ENCODE measurements at regions not wholly inside any gene's neighbourhood (a gene's known extent, or its start where the extent isn't known, plus 50 kb on each side); places are given as distances from the start of the nearest gene placed in this dataset.

DNA sequence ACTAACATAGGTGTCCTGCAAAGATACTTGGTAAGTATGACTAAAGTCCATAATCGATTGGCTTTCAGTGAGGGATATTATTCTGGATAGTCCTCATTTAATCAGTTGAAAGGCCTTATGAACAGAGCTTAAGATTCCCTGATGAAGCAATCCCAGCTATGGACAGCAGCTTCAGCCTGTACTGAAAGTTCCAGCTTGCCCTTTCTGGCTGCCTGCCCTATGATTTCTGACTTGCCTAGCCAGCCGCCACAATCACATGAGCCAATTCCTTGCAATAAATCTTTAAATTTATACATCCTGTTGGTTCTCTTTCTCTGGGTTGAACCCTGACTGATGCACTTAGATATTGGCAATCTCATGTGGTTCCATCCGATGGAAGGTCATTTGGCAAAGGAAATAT lies 759.0 kb upstream of the API5 start:
- in situ Hi-C loops (cut with HindIII; ENCODE audit: low sequenced_read_pairs): no loop called here

DNA sequence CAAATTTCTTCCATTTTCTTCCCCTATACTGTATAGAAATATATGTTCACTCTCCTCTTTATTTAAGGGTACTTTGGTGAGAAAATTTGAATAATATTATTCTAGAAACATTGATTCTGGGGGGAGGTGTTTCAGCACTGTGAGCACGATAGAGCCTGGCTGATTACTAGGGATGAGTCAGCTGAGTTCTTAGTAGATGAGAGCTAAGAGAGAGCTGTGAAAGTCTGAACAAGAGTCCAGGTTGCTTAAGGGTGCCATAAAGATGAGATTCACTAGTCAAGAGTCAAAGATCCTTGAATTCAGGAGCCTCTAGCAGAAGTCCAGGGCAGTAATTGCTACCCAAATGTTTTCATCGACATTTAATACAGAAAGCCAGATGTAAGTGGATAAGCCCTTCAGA lies 756.6 kb upstream of the API5 start:
- in situ Hi-C loops (cut with HindIII; ENCODE audit: low sequenced_read_pairs): no loop called here

DNA sequence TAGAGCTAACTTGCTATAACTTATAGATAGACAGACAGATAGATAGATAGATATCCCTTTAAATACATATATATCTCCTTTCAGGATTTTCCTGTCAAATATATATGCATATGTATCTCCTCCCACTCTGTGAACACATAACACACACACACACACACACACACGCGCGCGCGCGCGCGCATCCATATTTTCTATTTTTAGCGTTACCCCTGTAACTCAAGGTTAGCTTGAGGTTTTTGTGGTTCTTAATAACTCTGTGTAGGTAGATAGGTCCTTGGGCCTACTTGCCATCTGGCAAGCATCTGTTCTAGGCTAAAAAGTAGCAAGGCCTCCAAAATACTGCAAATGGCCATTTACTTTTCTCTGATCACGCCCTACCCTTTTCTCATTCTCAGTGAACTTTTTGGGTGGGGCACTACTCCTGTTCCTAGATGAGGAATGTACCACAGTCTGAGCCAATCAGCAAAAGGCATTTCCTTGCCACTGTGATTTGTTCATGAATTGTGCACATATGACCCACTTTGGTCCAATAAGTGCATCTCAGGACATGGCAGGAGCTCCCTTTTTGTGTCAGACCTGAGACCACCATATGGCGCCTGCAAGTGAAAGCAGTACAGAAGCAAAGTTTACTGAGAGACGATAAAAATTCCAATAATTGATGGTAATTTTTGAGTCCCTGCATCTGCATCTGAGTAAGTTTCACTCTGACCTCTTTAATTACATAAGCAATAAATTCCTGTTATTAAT lies 740.5 kb upstream of the API5 start:
- in situ Hi-C loops (cut with HindIII; ENCODE audit: low sequenced_read_pairs): no loop called here

DNA sequence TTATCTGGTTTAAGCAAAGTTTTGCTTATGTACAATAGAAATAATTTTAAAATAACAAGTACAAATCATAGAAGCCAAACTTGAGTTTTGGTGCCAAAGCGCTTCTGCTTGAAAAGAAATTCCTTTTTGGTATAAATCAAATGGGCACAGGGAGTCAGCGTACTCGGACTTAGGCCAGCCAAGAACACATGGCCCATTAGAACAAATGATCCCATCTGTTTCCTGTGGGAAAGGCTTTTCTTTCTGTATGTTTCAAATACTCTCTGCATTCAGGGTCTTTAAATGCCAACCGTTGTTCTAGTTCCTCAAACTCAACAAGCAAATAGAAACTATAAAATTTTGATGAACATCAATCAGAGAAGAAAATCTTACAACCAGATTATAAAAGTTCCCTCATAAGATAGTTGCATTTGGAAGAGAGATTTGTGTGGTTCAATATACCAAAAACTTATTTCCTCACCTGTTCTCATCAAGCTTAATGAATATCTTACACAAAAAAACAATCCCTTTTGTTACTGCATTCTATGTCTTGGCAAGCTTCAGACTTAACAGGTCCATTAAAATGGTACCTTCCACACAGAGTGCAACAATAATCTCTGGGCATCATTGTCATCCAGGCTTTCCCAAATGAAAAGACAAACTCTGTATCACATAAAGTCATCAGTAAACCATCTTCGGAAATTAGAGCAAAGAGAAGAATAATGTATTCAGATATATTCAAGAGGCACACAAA lies 739.8 kb upstream of the API5 start:
- in situ Hi-C loops (cut with HindIII; ENCODE audit: low sequenced_read_pairs): no loop called here

DNA sequence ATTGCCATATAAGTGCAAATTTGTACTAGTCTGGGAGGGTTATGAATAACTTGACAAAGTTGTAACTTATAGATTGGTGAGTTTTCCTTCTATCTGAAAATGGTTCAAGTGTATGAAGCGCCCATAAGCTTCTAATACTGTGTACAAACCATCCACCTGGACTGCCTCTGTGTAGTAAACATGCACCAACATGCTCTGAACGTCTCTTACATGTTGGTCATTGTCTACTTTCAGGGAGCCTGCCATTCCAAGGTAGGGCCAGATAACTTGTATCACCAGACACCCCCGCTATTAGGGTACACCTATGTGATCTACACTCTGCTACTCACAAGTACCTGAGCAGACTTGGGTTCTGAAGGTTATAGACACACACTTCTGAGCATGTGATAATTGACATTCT lies 735.5 kb upstream of the API5 start:
- in situ Hi-C loops (cut with HindIII; ENCODE audit: low sequenced_read_pairs): no loop called here

DNA sequence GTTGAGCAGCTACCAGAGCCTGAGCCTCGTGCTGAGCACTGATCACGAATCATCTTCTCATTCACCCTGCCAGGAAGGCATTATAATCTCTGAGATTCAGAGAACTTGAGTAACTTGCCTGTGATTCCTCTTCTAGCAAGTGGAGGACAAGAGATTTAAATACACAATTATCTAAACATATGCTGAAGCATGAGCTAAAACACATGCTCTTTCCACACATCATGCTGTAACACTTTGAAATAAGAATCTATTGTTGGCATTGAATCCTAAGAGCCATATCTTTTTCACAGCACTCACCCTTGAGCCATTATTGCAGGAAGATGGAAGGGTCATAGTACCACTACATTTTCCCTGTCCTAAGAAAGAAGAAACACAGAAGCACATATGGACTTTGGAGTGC lies 722.5 kb upstream of the API5 start:
- in situ Hi-C loops (cut with HindIII; ENCODE audit: low sequenced_read_pairs): no loop called here

DNA sequence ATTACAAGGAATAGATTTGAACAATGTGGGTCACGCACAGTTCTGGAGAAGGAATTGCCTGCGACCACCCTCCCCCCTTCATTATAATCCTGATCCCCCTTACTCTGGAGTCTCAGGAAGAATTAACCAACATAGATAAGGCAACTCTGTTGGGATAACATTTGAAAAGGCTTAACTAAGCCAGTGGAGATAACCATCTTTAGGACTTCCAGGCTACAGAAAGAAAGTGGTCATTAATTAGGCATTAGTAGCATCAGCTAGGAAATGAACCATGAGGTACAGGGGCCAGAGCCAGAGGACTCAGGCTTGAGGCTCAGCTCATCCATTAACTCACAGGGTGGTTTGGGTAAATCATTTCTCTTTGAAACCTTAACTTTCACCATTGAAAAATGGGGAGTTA lies 720.0 kb upstream of the API5 start:
- in situ Hi-C loops (cut with HindIII; ENCODE audit: low sequenced_read_pairs): no loop called here

DNA sequence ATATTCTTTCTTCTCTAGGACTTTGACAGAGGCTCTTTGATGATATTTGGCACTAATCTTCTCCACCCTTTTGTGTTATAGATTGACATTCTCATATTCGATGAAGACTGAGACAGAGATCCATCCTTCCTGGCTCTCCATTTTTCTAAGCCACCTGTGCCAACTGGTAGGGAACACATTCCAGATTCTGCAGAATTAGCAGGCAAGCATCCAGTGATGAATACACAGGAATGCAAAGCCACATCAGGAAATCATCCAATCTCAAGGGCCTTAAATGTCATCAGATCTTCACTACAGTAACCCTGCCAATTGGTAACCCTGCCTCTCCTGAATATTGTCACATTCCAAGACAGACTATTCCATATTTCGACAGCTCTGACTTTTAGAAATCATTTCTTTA lies 718.4 kb upstream of the API5 start:
- in situ Hi-C loops (cut with HindIII; ENCODE audit: low sequenced_read_pairs): no loop called here

DNA sequence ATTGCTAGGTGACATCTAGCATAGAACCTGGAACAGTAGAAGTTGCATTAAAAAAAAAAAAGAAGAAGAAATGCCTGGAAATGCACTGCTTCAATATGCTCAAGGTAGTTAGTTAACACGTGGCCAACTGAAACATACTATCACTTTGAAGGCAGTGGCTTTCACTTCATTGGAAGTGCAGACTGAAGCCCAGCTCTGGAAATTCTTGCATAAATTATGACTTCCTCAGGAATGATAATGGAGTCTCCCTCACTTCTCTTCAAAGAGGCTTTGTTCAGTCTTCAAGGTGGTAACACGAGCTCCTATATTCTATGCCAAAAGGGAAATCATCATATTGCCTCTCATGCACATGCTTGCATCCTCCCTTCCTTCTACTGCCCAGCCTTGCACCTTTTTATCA lies 715.9 kb upstream of the API5 start:
- in situ Hi-C loops (cut with HindIII; ENCODE audit: low sequenced_read_pairs): no loop called here

DNA sequence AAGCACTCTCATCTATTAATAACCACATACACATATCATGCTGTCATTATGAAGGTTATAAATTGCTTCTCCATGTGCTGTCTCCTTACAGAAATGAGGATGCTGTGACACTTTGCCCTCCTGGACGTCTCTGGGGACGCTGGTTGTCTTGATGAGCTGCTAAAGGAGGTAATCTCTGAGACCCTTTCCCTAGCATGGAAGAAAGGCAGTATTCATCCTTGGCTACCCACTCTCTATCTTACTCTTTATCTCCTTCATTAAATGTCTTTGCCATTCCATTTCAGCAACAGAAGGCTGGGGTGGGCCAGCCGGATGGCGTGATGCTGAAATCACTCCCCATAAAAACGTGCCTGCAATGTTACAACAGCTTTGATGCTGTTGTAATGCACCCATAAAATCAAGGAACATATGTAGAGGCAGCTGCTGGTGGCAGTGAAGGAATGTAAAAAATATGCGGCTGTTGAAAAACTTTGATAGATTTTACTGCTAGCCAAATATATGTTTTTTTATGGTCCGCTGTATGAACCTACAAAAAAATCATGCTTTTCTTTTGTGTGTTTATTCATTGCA lies 715.1 kb upstream of the API5 start:
- in situ Hi-C loops (cut with HindIII; ENCODE audit: low sequenced_read_pairs): no loop called here

DNA sequence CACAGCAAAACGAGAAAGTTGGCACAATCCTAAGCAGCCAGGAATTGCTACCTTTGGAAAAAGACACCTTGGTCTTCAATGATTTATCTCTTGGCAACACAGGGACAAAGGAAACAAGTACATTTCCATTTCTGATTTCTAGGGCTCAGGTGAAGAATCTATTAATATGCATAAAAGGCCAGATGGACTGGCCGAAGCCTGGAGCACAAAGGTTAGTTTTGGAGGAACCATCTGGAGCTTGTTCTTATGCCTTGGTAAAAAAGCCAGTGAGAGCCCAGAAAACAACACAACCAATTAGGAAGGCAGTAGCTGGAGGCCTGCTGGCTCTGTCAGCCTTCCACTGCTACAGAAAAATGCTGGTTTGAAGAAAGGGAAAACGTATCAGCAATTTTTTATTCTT lies 713.5 kb upstream of the API5 start:
- in situ Hi-C loops (cut with HindIII; ENCODE audit: low sequenced_read_pairs): no loop called here

DNA sequence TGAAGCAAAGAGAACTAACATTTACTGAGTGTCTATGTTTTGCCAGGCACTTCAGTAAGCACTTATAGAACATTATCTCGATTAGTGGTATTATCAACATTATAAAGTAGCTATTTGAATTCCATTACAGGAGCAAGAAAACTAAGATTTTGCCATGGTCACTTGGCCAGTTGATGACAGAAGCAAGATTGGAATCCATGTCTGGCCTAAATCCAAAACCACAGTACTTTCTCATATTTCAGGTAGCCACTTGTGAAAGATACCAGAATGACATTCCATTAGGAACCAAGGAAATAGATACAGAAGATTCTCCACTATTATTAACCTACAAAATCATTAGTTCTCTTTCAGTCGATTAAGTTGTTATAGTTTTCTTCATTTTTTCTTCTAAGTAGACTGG lies 691.0 kb upstream of the API5 start:
- in situ Hi-C loops (cut with HindIII; ENCODE audit: low sequenced_read_pairs): no loop called here

DNA sequence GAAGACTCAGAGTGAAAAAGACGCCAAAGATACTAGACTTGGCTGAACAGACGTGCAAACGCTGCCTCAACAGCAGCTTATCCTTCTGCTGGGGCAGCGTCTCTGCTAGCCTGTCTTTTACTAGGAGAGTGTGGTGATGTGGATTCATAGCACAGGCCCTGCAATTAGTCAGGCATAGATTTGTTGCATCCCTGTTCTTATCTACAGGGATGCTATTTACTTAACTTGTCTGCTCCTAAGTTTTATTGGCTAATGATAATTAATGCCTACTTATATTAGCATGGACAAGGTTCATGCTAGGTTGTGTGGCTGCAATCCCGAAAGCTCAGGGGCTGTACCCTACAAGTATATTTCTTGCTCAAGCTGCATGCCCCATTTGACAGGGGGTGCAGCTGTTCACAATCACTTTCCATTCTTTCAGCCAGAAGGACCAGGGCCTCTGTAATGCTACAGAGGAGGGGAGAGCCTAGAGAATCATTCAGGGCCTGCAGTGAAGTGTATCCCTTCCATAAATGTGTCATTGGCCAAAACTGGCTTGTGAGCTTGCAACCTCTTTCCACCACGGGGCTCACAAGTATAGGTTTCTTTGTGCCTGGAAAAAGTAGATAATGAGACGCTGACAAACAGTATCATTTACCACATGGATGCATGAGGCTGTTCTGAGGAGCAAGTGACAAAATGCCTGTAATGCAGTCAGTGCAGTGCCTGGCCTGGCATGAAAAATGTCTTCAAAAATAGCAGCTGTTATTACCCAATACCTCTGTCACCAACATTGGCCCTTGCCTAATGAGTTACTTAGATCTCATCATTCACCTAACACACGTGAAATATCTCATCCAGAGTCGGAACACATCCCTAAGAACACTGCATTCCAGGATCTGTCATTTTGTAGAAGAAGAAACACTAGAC lies 685.8 kb upstream of the API5 start:
- in situ Hi-C loops (cut with HindIII; ENCODE audit: low sequenced_read_pairs): no loop called here

DNA sequence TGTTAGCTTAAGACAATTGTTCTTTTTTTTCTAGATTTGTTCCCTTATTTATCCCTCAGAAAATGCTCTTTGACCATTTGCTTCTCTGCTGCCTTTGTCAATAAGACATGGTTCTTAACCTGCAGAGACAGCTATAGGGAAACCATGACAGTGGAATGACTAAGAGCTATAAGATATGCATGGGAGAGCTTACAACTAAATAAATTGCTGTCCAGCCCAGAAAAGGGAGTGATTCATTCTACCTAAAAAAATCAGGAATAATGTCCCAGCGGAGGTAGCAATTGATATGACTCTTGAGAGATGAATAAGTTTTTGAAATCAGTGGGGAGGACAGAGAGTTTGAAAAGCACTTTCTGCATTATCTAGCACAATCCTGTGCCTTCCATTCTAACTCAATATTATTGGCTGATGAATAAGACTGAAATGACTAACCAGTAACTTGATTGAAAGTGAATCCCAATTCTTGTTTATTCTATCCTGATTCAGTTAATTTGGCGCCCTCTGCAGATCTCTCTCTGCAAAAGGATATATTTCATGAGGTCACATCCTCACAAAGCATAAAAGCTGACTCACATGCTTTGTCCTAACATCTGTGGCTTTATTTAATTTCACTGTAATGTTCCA lies 680.5 kb upstream of the API5 start:
- in situ Hi-C loops (cut with HindIII; ENCODE audit: low sequenced_read_pairs): no loop called here

DNA sequence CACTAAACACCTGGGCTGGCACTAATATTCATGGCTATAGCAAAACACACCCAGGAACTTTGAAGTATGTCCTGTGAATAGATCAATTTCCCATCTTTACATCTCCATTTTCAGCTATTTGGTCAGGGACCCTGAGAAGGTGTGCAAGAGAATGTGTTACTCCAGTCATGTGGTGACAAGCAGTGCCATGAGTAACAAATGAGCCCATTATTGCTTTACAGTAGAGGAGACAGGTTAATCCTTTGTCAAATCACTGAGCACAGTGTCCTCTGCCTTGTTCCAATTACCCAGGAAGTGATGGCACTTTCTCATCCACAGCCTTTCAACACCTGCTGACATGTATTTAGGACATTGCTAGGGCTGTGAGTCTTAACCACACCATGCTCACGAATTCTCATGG lies 664.8 kb upstream of the API5 start:
- in situ Hi-C loops (cut with HindIII; ENCODE audit: low sequenced_read_pairs): no loop called here

DNA sequence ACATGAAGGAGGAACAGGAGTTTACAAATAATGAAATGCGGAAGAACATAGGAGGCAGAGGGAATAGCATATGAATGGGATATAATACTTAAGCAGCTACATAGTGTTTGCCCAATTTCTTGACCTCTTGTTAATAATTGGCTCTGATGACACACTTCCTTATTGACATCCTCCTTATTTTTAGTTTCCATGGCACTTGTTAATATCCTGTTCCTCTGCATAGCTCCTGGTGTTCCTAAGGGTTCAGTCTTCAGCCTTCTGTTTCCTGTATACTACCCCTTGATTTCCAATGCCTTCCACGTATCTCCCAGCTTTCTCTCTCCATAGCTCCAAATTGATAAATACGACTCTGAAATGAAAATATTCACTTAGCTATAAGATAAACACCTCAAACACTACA lies 663.8 kb upstream of the API5 start:
- in situ Hi-C loops (cut with HindIII; ENCODE audit: low sequenced_read_pairs): no loop called here

DNA sequence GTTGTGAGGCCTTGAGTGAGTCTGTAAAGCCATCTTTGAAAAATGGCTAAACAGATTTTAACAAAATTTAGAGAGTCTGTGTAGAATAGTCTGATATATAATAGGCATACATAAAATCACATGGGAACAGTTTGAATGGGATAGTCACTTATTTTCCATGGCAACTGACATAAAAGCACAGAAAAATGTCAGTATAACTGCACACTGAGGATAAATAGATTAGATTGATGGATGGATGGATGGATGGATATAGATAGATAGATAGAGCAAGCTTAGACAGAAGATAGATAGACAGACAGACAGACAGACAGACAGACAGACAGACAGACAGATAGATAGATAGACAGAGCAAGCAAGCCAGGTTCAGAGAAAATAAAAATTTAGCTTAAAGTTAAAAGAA lies 660.2 kb upstream of the API5 start:
- in situ Hi-C loops (cut with HindIII; ENCODE audit: low sequenced_read_pairs): no loop called here

DNA sequence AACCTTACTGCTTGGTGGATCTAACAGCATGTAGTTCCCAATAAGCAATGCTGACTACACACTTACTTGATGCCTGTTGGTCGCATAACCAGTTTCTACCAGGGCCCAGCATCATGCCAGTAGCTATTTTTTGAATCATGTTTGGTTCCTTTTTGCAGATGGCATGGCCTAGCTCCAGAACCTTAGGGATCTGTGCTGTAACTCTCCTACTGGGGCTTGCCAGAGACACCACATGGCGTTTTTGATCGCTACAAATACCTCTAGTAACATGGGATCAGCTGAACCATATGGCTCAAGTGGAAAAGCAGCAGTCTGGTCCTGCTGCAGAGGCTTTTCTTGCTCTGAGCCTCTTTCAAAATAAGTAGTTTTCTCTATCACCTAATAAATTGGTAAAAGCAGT lies 654.6 kb upstream of the API5 start:
- in situ Hi-C loops (cut with HindIII; ENCODE audit: low sequenced_read_pairs): no loop called here

DNA sequence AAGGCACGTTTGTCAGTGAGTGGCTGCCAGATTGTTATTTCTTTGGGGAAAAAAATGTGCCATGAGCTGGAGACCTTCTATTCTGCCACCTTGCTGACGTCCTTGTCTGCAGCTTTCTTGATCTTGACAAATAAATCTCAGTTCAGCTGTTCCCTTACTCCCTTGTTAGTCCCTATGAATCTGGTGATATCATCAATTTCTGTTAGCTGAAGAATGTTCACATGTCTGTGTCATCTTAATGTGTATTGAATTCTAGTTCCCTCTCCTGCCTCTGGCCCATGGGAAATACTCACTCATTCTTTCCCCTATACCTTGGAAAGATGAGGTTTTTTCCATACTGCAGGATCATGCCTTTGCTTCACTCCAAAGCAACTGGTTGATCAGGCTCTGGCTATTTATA lies 649.9 kb upstream of the API5 start:
- in situ Hi-C loops (cut with HindIII; ENCODE audit: low sequenced_read_pairs): no loop called here

DNA sequence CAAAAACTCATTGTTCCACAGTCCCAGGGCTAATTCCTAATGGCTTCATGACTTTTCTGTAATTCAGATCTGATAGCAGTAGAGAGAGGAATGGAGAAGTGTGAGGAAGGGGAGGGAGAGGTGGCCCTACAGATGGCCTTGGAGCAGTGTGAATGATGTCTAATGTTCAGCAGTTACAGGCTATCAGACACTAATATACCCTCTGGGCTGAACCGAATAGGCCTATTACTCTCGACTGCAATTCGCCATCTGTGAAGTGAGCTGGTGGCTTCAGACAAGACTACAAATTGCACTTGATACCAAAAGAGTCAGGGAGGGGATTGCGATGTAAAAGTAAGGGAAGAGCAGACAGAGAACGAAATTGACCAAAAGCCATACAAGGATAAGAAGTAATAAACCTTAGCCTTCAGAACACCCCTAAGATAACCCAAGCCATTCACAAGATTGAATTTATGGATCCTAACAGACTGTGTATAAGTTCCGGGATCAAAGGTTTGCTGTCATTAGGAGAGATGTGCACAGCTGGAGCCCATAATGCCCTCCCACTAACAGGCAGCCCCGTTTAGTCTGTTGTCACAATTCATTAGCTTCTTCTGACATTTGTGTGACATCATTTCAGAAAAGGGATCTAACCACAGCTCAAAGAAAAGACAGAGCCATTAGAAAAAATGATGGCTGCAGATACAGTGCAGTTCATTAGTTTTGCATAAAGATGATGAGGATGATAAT lies 642.4 kb upstream of the API5 start:
- in situ Hi-C loops (cut with HindIII; ENCODE audit: low sequenced_read_pairs): loop anchor here (5.0 kb wide), 1 partner anchor 78 kb away; no protein-coding TSS in a partner anchor

Data from endothelial cell of hepatic sinusoid (primary cell).